ENCODE measurements at regions not wholly inside any gene's neighbourhood (a gene's known extent, or its start where the extent isn't known, plus 50 kb on each side); places are given as distances from the start of the nearest gene placed in this dataset.

- Histone ChIP-seq H3K4me1 (ENCODE audit: insufficient read depth, low read length) (no peaks in the 10 kb centered on the region), H3K27ac (ENCODE audit: low read depth, low read length) (no peak overlapping the region), H4K20me1 (ENCODE audit: insufficient read depth, low read length) (no peaks in the 10 kb centered on the region), H3K4me2 (ENCODE audit: insufficient read depth, low read length) (no peak overlapping the region), H2AFZ (ENCODE audit: low read length) (no peak overlapping the region), H3K4me3 (ENCODE audit: insufficient read depth, low read length) (no peak overlapping the region), H3K27me3 (ENCODE audit: insufficient read depth, low read length) (no peaks in the 10 kb centered on the region), H3K79me2 (ENCODE audit: insufficient read depth, low read length) (no peaks in the 10 kb centered on the region), H3K9me3 (ENCODE audit: low read depth, low read length) (no peaks in the 10 kb centered on the region), H3K36me3 (ENCODE audit: insufficient read depth, low read length) (no peaks in the 10 kb centered on the region)
- no peak for TF ChIP-seq CTCF (IDR thresholded peaks at IDR 0.05; ENCODE audit: extremely low read depth, low read depth, low read length)
- DNase-seq (ENCODE audit: insufficient read length, low spot score, missing footprints): no peak
Measured at GRCh38 chr4:28831867-28832266, 1888.3 kb upstream of the PCDH7 start.

- no peak overlapping the region for H3K4me2 ChIP-seq (ENCODE audit: insufficient read depth, low read length)
- DNase-seq (ENCODE audit: insufficient read length, low spot score, missing footprints): no peak
- no peak overlapping the region for H3K27ac ChIP-seq (ENCODE audit: low read depth, low read length)
- H3K27me3 ChIP-seq (ENCODE audit: insufficient read depth, low read length): no peaks in the 10 kb centered on the region
- H3K79me2 ChIP-seq (ENCODE audit: insufficient read depth, low read length): no peaks in the 10 kb centered on the region
- no peak overlapping the region for H2AFZ ChIP-seq (ENCODE audit: low read length)
- no peak overlapping the region for H3K4me3 ChIP-seq (ENCODE audit: insufficient read depth, low read length)
- H3K4me1 ChIP-seq (ENCODE audit: insufficient read depth, low read length): no peaks in the 10 kb centered on the region
- H4K20me1 ChIP-seq (ENCODE audit: insufficient read depth, low read length): no peaks in the 10 kb centered on the region
- H3K36me3 ChIP-seq (ENCODE audit: insufficient read depth, low read length): no peaks in the 10 kb centered on the region
- H3K9me3 ChIP-seq (ENCODE audit: low read depth, low read length): no peaks in the 10 kb centered on the region
- TF ChIP-seq CTCF (IDR thresholded peaks at IDR 0.05; ENCODE audit: extremely low read depth, low read depth, low read length): no peak
Measured at GRCh38 chr4:28832444-28832843, 1887.7 kb upstream of the PCDH7 start.

GRCh38 chr4:28834120-28834519 lies 1886.0 kb upstream of the PCDH7 start:
- H4K20me1 ChIP-seq (ENCODE audit: insufficient read depth, low read length): no peaks in the 10 kb centered on the region
- TF ChIP-seq CTCF (IDR thresholded peaks at IDR 0.05; ENCODE audit: extremely low read depth, low read depth, low read length): no peak
- no peaks in the 10 kb centered on the region for H3K9me3 ChIP-seq (ENCODE audit: low read depth, low read length)
- no peak overlapping the region for H3K4me2 ChIP-seq (ENCODE audit: insufficient read depth, low read length)
- H3K4me3 ChIP-seq (ENCODE audit: insufficient read depth, low read length): no peak overlapping the region
- H2AFZ ChIP-seq (ENCODE audit: low read length): no peak overlapping the region
- H3K27ac ChIP-seq (ENCODE audit: low read depth, low read length): no peak overlapping the region
- no peaks in the 10 kb centered on the region for H3K4me1 ChIP-seq (ENCODE audit: insufficient read depth, low read length)
- H3K27me3 ChIP-seq (ENCODE audit: insufficient read depth, low read length): no peaks in the 10 kb centered on the region
- H3K79me2 ChIP-seq (ENCODE audit: insufficient read depth, low read length): no peaks in the 10 kb centered on the region
- no peak for DNase-seq (ENCODE audit: insufficient read length, low spot score, missing footprints)
- no peaks in the 10 kb centered on the region for H3K36me3 ChIP-seq (ENCODE audit: insufficient read depth, low read length)

- Histone ChIP-seq H4K20me1 (ENCODE audit: insufficient read depth, low read length) (no peaks in the 10 kb centered on the region), H3K36me3 (ENCODE audit: insufficient read depth, low read length) (no peaks in the 10 kb centered on the region), H2AFZ (ENCODE audit: low read length) (no peak overlapping the region), H3K79me2 (ENCODE audit: insufficient read depth, low read length) (no peaks in the 10 kb centered on the region), H3K27me3 (ENCODE audit: insufficient read depth, low read length) (no peaks in the 10 kb centered on the region), H3K4me1 (ENCODE audit: insufficient read depth, low read length) (no peaks in the 10 kb centered on the region), H3K27ac (ENCODE audit: low read depth, low read length) (no peak overlapping the region), H3K4me3 (ENCODE audit: insufficient read depth, low read length) (no peak overlapping the region), H3K4me2 (ENCODE audit: insufficient read depth, low read length) (no peak overlapping the region), H3K9me3 (ENCODE audit: low read depth, low read length) (no peaks in the 10 kb centered on the region)
- no peak for TF ChIP-seq CTCF (IDR thresholded peaks at IDR 0.05; ENCODE audit: extremely low read depth, low read depth, low read length)
- no peak for DNase-seq (ENCODE audit: insufficient read length, low spot score, missing footprints)
Measured at GRCh38 chr4:28835501-28835900, 1884.7 kb upstream of the PCDH7 start.
